OCI-LY1 (cell line): ENCODE measurements at regions not wholly inside any gene's neighbourhood (a gene's known extent, or its start where the extent isn't known, plus 50 kb on each side); places are given as distances from the start of the nearest gene placed in this dataset.

Experiments
- H2AFZ ChIP-seq: fragments of 200-600 bp; sonication (generic), shearing (Covaris generic); 2 replicates; pipeline ENCODE4 v1.6.0; 2014; ENCODE audit warnings: antibody characterized with exemption, mild to moderate bottlenecking, low read length
- H3F3A ChIP-seq: fragments of 200-600 bp; sonication (generic), shearing (Covaris generic); 2 replicates; pipeline ENCODE4 v1.6.0; 2014; ENCODE audit warnings: mild to moderate bottlenecking, antibody characterized with exemption, low read length, moderate library complexity; ENCODE audit not compliant: insufficient read depth
- H3K27ac ChIP-seq: fragments of 200-600 bp; sonication (generic); 2 replicates; pipeline ENCODE4 v1.5.1; 2014; ENCODE audit warnings: low read length, mixed run types, mild to moderate bottlenecking, low read depth; ENCODE audit not compliant: poor library complexity, severe bottlenecking
- H3K27me3 ChIP-seq: fragments of 200-600 bp; sonication (generic); 2 replicates; pipeline ENCODE4 v1.6.0; 2014; ENCODE audit warnings: antibody characterized with exemption, mild to moderate bottlenecking, low read length, moderate library complexity; ENCODE audit not compliant: insufficient read depth
- H3K36me3 ChIP-seq: fragments of 200-600 bp; sonication (generic); 2 replicates; pipeline ENCODE4 v1.6.1; 2014; ENCODE audit warnings: mild to moderate bottlenecking, antibody characterized with exemption, low read length, moderate library complexity, mixed read lengths; ENCODE audit not compliant: insufficient read depth
- H3K4me1 ChIP-seq: fragments of 200-600 bp; sonication (generic); 2 replicates; pipeline ENCODE4 v1.5.1; 2014; ENCODE audit warnings: mild to moderate bottlenecking, low read length, moderate library complexity; ENCODE audit not compliant: insufficient read depth, severe bottlenecking
- H3K4me2 ChIP-seq: fragments of 200-600 bp; sonication (generic), shearing (Covaris generic); 2 replicates; pipeline ENCODE4 v1.6.1; 2014; ENCODE audit warnings: low read length
- H3K4me3 ChIP-seq: fragments of 200-600 bp; sonication (generic); 2 replicates; pipeline ENCODE4 v1.5.1; 2014; ENCODE audit warnings: low read length, low read depth, mild to moderate bottlenecking, mixed read lengths; ENCODE audit not compliant: poor library complexity, severe bottlenecking
- H3K79me2 ChIP-seq: fragments of 200-600 bp; shearing (Covaris generic); 2 replicates; pipeline ENCODE4 v1.6.1; 2016; ENCODE audit warnings: mixed run types, low read length, mixed read lengths; ENCODE audit not compliant: insufficient read depth
- H3K9ac ChIP-seq: fragments of 200-600 bp; sonication (generic), shearing (Covaris generic); 2 replicates; pipeline ENCODE4 v1.6.1; 2014; ENCODE audit warnings: mild to moderate bottlenecking, low read length, mixed read lengths
- H3K9me2 ChIP-seq: fragments of 200-600 bp; sonication (generic), shearing (Covaris generic); 2 replicates; pipeline ENCODE4 v1.6.1; 2014; ENCODE audit warnings: low read depth, mild to moderate bottlenecking, low read length, mixed read lengths
- H3K9me3 ChIP-seq: fragments of 200-600 bp; shearing (Covaris generic); 2 replicates; pipeline ENCODE4 v1.6.1; 2014; ENCODE audit warnings: low read length, mixed read lengths
- H4K20me1 ChIP-seq: fragments of 200-600 bp; sonication (generic), shearing (Covaris generic); 2 replicates; pipeline ENCODE4 v1.6.0; 2016; ENCODE audit warnings: mild to moderate bottlenecking, low read length; ENCODE audit not compliant: insufficient read depth
- EZH2 ChIP-seq: fragments of 200-600 bp; sonication (generic), shearing (Covaris generic); IDR thresholded peaks from 2 replicates; pipeline ENCODE4 v1.8.0; 2017; ENCODE audit warnings: borderline replicate concordance, mixed run types, mild to moderate bottlenecking, antibody characterized with exemption, low read length, moderate library complexity, mixed read lengths
- TF ChIP-seq, protein P1 (sequence below): fragments of 200-600 bp; sonication (generic), shearing (Covaris generic); IDR thresholded peaks from 2 replicates; pipeline ENCODE4 v1.5.1; 2017; ENCODE audit warnings: mild to moderate bottlenecking, antibody characterized with exemption, low read length, moderate library complexity, mixed read lengths

DNA sequence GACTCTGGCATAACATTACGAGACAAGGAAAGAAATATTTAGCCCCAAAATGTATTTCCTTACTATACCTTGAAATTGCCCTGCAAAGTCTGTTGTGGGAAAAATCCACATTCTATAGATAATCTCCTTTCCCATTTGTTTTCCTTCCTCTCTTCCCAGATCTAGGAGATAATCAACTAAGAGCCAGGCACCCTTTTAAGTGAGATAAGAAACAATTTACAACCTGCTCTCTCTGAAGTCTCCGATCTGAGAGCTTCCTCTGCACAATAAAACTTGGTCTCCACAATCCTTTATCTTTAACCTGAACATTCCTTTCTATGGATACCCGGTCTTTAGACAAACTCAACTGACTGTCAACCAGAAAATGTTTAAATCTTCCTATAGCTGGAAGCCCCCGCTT, 1160.7 kb upstream of the NRXN1 start:
- no peaks in the 10 kb centered on the region for H3K79me2 ChIP-seq
- no peaks in the 10 kb centered on the region for H4K20me1 ChIP-seq
- H3K4me3 ChIP-seq = no peak overlapping the region
- H3K9me3 ChIP-seq = no peaks in the 10 kb centered on the region
- no peaks in the 10 kb centered on the region for H3F3A ChIP-seq
- TF ChIP-seq, protein P1, sequence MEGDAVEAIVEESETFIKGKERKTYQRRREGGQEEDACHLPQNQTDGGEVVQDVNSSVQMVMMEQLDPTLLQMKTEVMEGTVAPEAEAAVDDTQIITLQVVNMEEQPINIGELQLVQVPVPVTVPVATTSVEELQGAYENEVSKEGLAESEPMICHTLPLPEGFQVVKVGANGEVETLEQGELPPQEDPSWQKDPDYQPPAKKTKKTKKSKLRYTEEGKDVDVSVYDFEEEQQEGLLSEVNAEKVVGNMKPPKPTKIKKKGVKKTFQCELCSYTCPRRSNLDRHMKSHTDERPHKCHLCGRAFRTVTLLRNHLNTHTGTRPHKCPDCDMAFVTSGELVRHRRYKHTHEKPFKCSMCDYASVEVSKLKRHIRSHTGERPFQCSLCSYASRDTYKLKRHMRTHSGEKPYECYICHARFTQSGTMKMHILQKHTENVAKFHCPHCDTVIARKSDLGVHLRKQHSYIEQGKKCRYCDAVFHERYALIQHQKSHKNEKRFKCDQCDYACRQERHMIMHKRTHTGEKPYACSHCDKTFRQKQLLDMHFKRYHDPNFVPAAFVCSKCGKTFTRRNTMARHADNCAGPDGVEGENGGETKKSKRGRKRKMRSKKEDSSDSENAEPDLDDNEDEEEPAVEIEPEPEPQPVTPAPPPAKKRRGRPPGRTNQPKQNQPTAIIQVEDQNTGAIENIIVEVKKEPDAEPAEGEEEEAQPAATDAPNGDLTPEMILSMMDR = no peak
- no peak for TF ChIP-seq EZH2
- no peak overlapping the region for H3K27ac ChIP-seq
- H3K36me3 ChIP-seq = no peaks in the 10 kb centered on the region
- H3K4me1 ChIP-seq = no peaks in the 10 kb centered on the region
- no peaks in the 10 kb centered on the region for H3K9me2 ChIP-seq
- no peak overlapping the region for H3K9ac ChIP-seq
- H2AFZ ChIP-seq = no peak overlapping the region
- no peaks in the 10 kb centered on the region for H3K27me3 ChIP-seq
- no peak overlapping the region for H3K4me2 ChIP-seq

DNA sequence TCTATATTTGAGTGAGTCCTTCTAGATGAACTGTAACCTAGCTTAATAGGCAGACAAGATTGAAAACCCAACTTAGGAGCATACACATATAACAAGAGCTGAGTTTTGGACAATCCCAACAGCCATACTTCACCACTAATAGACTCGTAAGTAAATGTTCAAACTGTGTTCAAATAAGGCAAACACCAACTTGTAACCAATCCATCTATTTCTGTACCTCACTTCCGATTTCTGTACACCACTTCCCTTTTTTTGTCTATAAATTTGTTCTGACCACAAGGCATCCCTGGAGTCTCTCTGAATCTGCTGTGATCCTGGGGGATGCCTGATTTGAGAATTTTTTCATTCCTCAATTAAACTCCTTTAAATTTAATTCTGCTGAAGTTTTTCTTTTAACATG, 1149.1 kb upstream of the NRXN1 start:
- Histone ChIP-seq H3K4me3 (no peak overlapping the region), H3K36me3 (no peaks in the 10 kb centered on the region), H3K27ac (no peak overlapping the region), H3F3A (no peaks in the 10 kb centered on the region), H3K27me3 (no peaks in the 10 kb centered on the region), H3K9ac (no peak overlapping the region), H3K79me2 (no peaks in the 10 kb centered on the region), H3K9me3 (no peaks in the 10 kb centered on the region), H2AFZ (no peak overlapping the region), H3K4me2 (no peak overlapping the region), H4K20me1 (no peaks in the 10 kb centered on the region), H3K4me1 (no peaks in the 10 kb centered on the region), H3K9me2 (no peaks in the 10 kb centered on the region)
- TF ChIP-seq, protein P1 = no peak
- TF ChIP-seq EZH2 = no peak

DNA sequence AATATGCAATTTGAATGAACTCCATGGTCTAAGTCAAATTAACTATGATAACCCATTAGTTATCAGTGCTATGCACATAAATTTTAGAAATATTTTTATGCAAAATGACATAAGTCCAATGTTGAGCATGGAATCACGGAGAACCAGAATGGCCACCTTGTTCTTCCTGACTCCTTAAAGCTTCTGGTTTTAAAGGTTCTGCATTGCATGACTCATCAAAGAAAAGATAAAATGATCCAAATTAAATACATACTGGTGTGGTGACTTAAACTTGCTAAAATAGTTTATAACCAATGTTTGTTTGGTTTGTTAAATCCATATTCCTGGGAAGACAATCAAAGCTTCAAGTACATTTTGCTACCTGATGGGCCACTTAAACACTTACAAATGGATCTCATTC, 1146.9 kb upstream of the NRXN1 start:
- no peaks in the 10 kb centered on the region for H3K27me3 ChIP-seq
- no peak overlapping the region for H3K4me2 ChIP-seq
- H3K4me3 ChIP-seq = no peak overlapping the region
- no peak overlapping the region for H2AFZ ChIP-seq
- H3K9me3 ChIP-seq = no peaks in the 10 kb centered on the region
- H3K36me3 ChIP-seq = no peaks in the 10 kb centered on the region
- no peaks in the 10 kb centered on the region for H3K9me2 ChIP-seq
- H3K4me1 ChIP-seq = no peaks in the 10 kb centered on the region
- no peak for TF ChIP-seq EZH2
- TF ChIP-seq, protein P1 = no peak
- H4K20me1 ChIP-seq = no peaks in the 10 kb centered on the region
- H3K9ac ChIP-seq = no peak overlapping the region
- no peaks in the 10 kb centered on the region for H3F3A ChIP-seq
- H3K79me2 ChIP-seq = no peaks in the 10 kb centered on the region
- H3K27ac ChIP-seq = no peak overlapping the region
